ENCODE measurements at regions not wholly inside any gene's neighbourhood (a gene's known extent, or its start where the extent isn't known, plus 50 kb on each side); places are given as distances from the start of the nearest gene placed in this dataset.

DNA sequence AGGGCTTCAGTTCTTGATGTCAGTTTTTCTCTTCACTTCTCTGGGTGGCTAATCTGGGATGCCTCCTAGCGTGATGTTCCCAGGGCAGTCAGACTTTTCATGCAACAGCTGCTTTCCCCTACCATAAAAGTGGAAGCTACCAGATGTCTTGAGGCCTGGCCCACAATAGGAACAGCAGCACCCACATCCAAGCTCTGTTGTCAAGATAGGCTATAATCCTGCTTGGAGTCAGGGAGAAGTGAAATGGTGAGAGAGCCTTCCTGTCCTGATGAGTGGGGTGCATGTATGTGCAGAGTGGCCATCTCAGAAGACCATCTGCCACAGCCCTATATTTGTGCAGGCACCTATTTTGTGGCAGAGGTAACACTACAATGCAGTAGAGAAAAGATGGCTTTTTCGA is 108.0 kb downstream of the HTR5A start:
- DNase-seq (ENCODE audit: insufficient read length, low spot score) (no peak), FAIRE-seq (no peak)

DNA sequence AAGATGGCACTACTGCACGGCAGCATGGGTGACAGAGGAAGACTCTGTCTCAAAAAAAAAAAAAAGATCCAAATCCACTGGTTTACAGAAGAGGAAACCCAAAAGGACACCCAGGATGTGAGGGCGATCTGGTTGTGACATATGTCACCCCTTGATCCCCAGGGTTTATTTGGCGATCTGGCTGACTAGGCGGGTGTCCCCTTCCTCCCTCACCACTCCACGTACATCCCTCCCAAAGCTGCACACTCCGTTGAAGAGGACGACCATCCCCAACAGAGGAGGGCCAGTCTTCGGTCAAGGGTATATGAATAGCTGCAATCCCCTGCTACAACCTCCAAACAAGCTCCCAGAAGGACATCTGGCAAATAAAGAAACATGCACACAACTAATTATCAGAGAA is 111.6 kb downstream of the HTR5A start:
- DNase-seq (ENCODE audit: insufficient read length, low spot score) (no peak), FAIRE-seq (no peak)

DNA sequence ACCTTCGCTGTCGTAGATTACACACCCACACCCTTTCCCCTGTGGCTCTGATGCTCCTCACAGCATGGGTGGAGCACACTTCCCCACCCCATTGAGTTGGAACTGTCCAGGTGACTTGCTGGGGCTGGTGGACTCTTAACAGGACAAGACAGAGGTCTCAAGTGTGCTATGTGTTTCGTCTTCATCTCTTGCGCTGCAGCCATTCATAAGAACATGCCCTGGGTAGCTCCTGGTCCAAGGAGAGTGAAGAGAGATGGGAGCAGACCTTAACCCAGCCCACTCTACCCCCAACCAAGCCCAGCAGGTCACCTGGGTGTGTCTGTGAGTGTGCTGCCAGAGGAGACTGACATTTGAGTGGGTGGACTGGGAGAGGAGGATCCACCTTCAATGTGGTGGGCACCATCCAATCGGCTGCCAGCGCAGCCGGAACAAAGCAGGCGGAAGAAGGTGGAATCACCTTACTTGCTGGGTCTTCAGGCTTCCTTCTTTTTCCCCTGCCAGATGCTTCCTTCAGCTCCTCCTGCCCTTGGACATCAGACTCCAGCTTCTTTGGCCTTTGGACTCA is 112.4 kb downstream of the HTR5A start:
- DNase-seq (ENCODE audit: insufficient read length, low spot score) (no peak), FAIRE-seq (no peak)

DNA sequence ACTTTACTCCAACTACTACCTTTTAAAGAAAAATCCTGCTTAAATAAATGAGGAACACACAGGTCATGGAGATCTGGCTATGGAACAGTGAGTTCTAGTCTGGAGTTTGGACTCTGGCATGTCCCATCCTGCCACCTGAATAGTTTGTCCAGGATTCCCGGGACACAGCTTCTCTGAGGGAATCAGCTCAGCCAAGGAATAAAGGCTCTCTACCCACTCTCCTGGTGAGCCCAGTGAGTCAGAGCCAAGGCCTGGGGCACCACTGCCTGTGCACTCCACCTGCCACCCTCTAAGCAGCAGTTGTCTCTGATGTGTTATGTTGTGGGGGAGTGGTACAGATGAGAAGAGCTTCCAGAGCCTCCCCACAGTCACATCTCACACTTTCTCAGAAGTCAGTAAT is 113.5 kb downstream of the HTR5A start:
- no peak for DNase-seq (ENCODE audit: insufficient read length, low spot score)
- no peak for FAIRE-seq

DNA sequence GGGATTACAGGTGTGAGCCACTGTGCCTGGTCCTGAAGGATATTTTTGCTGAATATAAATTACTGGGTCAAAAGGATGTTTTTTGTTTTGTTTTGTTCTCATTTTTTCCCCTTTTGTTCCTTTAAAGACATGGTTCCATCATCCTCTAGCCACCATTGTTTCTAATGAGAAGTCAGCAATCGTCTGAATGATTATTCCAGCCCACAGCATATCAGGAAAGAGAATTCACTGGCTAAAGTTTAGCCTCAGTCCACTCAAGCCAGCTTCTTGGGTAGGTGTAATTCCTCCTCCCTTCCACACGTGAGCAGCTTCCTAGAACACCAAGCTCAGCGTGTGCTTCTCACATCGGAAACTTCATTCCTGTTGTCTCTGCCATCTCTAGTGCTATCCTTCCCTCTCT is 112.8 kb upstream of the INSIG1 start:
- DNase-seq (ENCODE audit: insufficient read length, low spot score) (no peak), FAIRE-seq (no peak)

DNA sequence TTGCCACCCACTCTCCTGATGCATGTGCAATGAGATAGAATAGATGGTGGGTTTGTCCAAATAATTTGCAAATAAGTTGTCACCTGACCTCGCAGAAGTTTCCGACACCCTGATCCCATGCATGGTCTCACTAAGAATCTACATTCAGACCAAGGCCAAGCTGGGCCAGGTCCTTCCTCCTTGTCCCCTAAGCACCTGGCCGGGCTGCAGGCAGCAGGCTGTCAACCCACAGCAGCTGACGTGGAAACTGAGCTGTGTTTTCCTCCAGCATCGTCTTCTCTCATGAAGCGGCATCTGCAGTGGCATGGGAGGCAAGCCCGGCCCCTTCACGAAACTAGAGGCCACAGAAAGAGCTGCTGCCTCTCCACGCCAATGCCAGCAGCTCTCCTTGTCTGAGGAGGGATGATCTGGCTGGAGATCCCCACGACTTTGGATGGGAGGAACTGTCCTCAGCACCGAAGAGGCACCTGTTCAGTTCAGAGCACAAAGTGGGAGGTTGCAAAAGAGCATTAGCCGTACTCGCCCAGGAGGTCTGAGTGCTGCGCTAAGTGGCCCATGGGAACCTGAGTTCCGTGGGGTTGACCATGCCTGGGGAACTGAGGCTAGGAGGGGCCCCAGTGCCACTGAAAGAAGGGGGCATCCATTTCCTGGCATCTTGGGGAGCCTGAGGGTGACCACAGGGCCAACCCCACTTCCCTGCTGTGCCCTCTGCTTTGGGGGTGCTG is 110.5 kb upstream of the INSIG1 start:
- FAIRE-seq, result no peak
- DNase-seq (ENCODE audit: insufficient read length, low spot score), result no peak

DNA sequence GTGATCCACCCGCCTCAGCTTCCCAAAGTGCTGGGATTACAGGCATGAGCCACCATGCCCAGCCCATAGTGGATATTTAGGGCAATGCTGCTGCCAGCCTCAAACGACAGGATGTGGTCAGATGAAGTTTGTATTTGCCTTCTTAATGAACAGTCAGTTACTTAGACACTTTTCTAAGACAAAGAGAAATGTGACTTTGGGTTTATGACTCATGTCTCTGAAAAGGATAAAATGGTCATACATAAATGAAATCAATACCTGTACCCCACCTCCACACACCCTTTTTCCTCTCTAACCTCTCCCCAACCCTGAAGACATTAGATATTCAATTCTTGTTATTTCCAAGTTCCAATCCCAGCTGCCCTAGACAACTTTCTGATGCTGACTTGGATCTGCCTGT is 109.3 kb upstream of the INSIG1 start:
- FAIRE-seq (no peak), DNase-seq (ENCODE audit: insufficient read length, low spot score) (no peak)

DNA sequence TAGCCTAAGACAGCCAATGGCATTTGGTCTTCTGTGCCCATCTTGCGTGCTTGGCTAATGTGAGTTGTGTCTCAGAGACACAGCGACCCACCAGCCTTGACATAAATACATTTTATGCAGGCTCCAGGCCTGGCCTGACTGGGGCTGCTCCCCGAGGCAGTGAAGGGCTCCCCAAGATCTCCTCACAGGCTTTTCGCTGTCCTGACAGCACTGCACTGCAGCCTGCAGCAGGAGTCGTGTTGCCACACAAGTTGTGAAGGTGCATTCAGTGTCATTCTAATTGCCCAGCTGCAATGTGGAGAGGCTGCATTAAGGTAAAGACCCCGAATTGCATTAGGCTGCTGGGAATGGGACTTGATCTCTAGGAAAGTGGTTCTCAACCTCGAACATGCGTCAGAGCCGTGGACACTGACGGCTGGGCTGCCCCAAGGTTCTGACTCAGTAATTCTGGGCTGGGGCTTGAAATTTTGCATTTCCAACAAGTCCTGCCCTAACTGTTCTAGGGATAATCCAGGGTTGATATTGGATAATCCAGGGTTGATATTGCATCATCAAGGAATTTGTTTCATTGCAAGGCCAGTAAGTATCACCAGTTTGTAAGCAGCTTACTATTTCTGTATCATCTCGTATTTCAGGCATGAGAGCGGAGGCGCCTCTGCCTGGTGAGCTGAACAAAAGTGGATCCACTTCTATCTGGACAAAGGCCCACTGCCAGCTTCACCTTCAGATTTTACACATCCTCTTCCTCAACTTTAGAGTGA is 108.7 kb upstream of the INSIG1 start:
- DNase-seq (ENCODE audit: insufficient read length, low spot score) (no peak), FAIRE-seq (no peak)

DNA sequence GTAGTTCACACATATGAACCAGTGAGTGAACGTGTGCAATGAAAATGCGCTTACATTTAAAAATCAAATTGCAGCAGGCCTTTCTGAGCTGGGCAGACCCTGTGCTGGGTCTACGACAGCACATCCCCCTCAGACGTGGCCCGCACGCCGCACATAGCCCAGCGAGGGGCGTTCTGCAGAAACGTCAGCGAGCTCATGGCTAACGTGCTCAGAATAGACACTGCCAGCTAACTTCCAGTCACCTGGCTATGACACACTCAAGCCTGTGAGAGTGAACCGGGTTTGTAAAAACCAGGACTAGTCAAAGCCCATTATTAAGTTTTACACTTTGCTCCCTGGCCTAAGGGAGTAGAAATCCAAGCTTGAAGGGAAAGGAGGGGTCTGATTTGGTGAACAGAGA is 108.1 kb upstream of the INSIG1 start:
- no peak for DNase-seq (ENCODE audit: insufficient read length, low spot score)

DNA sequence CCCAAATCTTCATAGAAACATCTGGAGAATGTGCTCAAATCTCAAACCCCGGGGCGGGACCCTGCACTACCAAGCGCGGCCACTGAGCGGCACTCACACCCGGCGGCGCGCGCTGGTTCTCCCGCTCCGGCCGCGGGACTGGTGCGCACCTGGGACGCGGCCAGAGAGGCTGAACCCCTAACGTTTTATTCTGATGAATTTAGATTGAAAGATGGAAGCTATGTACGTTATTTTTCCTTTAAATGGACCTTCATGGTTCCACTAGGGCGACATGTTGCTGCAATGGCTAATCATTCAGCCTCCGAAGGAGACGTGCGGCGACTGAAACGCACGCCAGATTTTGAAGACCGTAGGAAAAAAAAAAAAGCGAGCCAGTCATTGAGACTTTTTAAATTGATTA is 107.0 kb upstream of the INSIG1 start:
- peak; percentile 60 for FAIRE-seq
- peak; percentile 58 for DNase-seq (ENCODE audit: insufficient read length, low spot score)

More for the DNA sequence above, 108.1 kb upstream of the INSIG1 start:
- FAIRE-seq, result no peak

DNA sequence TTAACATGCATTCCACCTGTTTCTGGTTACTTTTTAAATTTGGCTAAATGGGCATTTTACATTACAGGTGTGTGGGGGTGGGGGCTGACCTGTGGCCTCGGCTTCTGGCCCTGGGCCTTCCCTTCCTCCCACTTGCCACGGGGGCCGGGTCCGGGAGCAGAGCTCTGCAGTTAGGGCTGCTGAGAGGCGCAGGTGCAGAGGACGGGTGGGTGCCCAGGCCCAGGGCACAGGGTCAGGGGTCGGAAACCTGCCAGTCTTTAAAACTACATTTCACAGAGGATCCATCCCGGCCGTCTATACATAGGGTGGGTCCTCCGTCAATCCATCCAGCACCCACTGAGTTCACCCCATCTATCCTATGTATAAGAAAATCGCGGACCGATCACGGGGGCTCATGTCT is 106.5 kb upstream of the INSIG1 start:
- no peak for DNase-seq (ENCODE audit: insufficient read length, low spot score)
- no peak for FAIRE-seq

DNA sequence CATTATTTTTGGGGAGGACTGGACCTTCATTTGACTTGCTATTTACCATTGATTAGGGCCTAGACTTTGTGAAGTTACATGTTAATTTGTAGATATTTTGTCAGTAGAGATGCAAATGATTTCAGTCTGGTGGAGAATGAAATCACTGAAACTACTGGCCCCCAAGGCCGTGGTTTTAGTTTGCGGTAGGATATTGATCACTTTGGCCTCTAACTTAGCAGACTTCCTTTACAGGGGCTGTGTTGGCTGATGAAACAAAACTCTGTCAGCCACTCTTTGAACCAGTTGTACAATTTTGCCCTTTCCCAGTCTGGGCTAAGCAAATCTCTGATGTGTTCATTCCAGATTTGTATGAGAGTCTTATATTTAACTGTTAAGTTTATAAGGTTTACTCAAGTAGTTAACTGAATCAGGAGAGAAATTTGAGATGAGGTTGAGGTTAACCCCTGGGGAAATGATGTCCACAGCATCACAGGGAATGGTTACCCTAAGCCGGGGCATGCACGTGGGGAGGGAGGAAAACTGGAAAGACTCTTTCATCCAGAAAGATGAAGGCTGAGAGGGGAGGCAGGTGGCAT is 105.7 kb upstream of the INSIG1 start:
- no peak for DNase-seq (ENCODE audit: insufficient read length, low spot score)
- peak; percentile 70 for FAIRE-seq

DNA sequence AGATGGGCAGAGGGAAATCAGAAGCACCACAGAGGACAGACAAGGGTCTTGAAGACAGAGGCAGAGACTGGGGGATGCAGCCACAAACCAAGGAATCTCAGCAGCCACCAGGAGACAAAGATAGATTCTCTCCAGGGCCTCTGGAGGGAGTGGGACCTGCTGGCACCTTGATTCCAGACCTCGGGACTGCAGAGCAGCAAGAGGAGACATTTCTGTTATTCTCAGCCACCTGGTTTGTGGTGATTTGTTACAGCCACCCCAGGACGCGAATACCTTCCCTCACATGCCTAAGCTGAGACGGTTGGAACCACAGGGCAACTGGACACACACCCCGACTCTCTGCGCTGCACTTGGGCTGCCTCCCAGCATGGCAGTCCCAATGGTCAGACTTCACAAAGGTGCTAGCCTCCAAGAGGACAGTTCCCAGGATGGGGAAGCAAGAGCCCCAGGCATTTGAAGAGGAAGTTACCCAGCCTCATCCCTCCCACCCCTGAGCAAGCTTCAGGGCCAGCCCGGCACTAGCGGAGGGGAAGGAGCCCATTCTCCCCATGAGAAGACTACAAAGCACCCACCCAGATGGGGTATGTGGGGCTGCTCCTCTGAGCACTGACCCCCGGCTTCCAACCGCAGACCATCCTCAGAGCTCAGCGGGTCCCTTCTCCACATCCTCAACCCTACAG is 104.6 kb upstream of the INSIG1 start:
- no peak for FAIRE-seq
- no peak for DNase-seq (ENCODE audit: insufficient read length, low spot score)

DNA sequence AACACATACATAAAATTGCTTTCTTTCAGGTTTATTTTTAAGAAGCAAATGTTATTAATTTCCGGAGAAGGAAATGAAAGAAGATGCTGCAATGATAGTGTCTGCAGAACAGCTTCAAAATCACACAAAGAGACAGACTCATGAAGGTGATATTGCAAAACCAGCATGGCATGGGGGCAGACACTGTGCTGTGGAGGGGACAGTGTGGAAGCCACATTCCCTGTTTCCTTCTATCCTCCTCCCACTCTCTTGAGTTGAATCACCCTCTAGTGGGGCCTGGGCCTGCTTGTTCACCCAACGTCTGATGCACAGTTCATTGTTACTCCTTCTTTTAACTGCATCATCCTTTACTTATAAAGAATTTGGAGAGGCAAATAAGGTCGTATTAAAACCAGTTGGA is 104.0 kb upstream of the INSIG1 start:
- DNase-seq (ENCODE audit: insufficient read length, low spot score) (no peak), FAIRE-seq (no peak)

DNA sequence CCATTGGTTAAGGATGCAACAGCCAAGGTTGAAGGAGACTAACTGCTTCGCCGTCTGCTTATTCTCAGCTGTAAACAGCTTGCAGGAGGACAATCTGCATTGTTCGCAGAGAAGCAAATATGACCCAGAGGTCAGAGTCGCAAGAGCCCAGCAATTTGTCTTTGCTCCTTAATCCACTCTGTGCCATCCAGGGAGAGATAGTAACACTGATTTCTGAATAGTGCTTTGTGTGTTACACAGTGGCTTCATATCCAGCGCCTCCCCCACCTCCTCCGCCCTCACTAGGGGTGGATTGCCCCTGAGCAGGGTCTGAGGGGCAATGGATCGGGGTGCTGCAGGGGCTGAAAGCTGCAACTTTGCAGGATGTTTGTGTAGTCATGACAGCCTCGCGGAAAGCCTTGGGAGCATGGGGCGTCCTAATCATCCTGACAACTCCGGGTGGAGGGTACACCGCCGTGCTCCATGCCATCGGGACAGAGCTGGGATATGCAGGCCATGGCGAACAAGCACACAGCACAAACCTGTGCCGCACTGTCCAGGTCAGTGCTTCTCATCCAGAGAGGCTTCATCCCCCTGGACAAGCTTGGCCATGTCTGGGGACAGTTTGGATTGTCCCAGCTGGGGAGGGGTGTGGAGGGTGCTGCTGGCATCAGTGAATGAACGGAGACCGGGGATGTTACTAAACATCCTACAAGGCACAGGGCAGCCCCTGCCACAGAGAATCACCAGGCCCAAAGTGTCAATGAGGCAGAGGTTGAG is 103.1 kb upstream of the INSIG1 start:
- no peak for FAIRE-seq
- no peak for DNase-seq (ENCODE audit: insufficient read length, low spot score)

DNA sequence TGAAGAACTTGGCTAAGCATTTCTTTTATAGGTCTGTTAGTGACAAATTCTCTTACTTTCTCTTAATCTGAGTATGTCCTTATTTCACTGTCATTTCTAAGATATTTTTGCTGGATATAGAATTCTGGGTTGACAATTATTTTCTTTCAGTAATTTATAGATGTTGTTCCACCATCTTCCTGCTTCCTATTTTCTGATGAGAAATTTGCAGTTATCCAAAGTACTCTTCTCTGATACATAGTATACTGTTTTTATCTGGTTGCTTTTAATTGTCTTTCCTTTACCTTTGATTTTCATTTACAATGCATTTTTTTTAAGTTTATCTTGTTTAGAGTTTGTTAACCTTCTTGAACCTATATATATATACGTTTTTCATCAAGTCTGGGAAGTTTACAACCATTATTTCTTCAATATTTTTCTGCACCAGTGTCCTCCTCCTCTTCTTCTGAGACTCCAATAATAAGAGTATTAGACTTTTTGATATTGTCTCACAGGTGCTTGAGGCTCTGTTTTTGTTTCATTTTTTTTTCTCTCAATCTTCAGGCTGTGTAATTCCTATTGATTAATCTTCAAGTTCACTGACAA is 101.6 kb upstream of the INSIG1 start:
- FAIRE-seq (no peak), DNase-seq (ENCODE audit: insufficient read length, low spot score) (no peak)

DNA sequence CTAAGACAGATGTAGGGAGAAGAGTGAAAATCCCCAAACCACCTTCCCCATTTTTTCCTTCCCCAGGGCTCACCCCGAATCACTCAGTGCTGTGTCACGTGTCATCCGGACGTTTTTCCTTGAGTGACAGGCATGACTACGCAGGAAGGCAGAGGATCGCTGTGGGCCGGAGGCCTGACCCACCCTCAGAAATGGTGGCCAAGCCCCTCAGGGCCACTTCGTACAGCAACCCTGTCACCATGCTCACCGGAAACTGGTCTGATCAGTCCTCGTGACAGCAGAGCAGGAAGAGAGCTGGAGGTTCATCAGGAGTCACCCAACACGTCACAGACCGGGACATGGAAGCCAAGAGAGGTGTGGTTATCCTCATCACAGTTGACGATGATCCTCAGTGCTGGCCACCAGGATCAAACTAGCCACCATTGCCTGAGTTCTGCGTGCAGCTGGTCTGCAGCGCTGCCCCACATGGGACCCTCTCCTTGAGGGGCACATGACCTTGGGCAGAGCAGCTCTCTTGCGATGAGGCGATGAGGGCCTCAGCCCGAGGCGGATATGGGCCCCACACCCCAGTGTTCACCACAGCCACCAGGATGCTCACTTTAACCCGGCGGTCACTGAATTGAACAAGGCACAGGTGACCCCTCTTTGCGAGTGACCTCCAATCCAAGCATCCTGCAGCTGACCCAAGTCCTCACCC is 99.3 kb upstream of the INSIG1 start:
- FAIRE-seq, result no peak
- no peak for DNase-seq (ENCODE audit: insufficient read length, low spot score)

DNA sequence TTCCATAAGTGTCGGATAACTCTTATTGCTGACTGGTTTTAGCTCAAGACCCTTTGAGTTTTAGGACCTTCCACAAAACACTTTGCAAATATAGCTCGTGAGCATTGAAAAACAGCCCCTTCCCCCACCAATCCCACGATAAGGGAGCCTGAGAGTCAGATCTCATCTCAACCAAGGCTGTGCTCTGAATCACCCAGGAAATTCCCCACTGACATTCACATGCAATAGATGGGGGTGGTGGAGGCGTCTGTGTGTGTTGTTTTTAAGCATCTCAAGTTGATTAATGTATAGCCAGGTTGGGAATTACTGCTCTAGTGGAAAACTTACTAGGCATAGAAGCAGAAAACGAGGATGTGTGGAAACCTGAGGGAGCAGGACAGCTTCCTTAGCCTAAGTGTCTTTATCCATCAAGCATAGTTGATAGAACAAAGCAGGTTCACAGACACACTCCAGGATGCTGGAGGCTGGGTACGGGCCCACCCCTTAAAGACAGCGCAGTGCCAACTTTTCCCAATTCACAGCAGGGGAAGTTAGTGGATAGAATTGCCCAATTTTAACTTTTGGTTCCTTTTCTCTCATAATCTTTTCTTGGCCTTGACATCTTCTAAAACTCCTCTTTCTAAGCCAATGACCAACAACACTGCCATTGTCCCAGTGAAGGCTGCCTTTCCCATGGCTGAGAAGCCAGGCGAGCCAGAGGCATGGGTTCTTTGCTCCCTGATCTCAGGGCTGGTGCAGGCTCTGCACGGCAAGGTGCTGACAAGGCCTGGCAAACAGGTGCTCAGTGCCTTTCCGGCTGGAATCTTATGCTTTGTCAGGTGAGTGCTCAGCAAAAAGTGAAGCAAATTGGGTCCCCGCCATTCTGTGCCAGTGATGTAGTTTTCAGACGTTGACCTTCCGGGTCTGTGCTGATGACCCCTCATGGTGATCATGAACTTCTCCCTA is 98.5 kb upstream of the INSIG1 start:
- DNase-seq (ENCODE audit: insufficient read length, low spot score) (no peak), FAIRE-seq (no peak)

Measured in GM19239 (cell line).